ENCODE measurements at regions not wholly inside any gene's neighbourhood (a gene's known extent, or its start where the extent isn't known, plus 50 kb on each side); places are given as distances from the start of the nearest gene placed in this dataset.
A peak's percentile ranks its signal among the peaks of the same experiment; 100 is the strongest.
"Not testable (repeated sequence)": the region's sequence is repeated elsewhere in the genome, so short reads cannot be mapped to it uniquely, and the experiment has no call there.

GRCh38 chr13:80552851-80553440, 212.0 kb upstream of the SPRY2 start:
- no peak for DNase-seq

GRCh38 chr13:80551650-80552497, 210.9 kb upstream of the SPRY2 start:
- no peak for DNase-seq

GRCh38 chr13:80550971-80551441, 210.1 kb upstream of the SPRY2 start:
- peak; percentile 11 for DNase-seq

GRCh38 chr13:80548915-80549314, 208.0 kb upstream of the SPRY2 start:
- no peak for DNase-seq

- no peak for DNase-seq
These were observed 207.2 kb upstream of the SPRY2 start for GRCh38 chr13:80547885-80548825.

GRCh38 chr13:80547341-80547740, 206.4 kb upstream of the SPRY2 start:
- no peak for DNase-seq

- DNase-seq, result no peak
These were observed 192.2 kb upstream of the SPRY2 start for GRCh38 chr13:80533175-80533574.

- DNase-seq, result no peak
These were observed 190.0 kb upstream of the SPRY2 start for GRCh38 chr13:80530902-80531301.

- peak; percentile 27 for DNase-seq
These were observed 189.3 kb upstream of the SPRY2 start for GRCh38 chr13:80530191-80530590.

- peak; percentile 8 for DNase-seq
These were observed 188.8 kb upstream of the SPRY2 start for GRCh38 chr13:80529734-80530133.

- DNase-seq, result no peak
These were observed 187.8 kb upstream of the SPRY2 start for GRCh38 chr13:80528733-80529132.

- DNase-seq, result no peak
These were observed 186.5 kb upstream of the SPRY2 start for GRCh38 chr13:80527400-80527799.

GRCh38 chr13:80524447-80525215, 183.7 kb upstream of the SPRY2 start:
- DNase-seq, result no peak

GRCh38 chr13:80523134-80523533, 182.2 kb upstream of the SPRY2 start:
- DNase-seq, result no peak

GRCh38 chr13:80522463-80522862, 181.5 kb upstream of the SPRY2 start:
- DNase-seq, result not testable (repeated sequence)

GRCh38 chr13:80516818-80517348, 176.0 kb upstream of the SPRY2 start:
- no peak for DNase-seq

GRCh38 chr13:80515296-80515695, 174.4 kb upstream of the SPRY2 start:
- DNase-seq, result no peak

GRCh38 chr13:80513196-80513595, 172.3 kb upstream of the SPRY2 start:
- DNase-seq, result no peak

GRCh38 chr13:80510686-80511085, 169.8 kb upstream of the SPRY2 start:
- peak; percentile 10 for DNase-seq

GRCh38 chr13:80509264-80509663, 168.3 kb upstream of the SPRY2 start:
- no peak for DNase-seq

- DNase-seq, result no peak
These were observed 167.1 kb upstream of the SPRY2 start for GRCh38 chr13:80508031-80508430.

GRCh38 chr13:80504453-80504852, 163.5 kb upstream of the SPRY2 start:
- DNase-seq, result peak; percentile 3
